Neural crest cell (in vitro differentiated cells): ENCODE measurements at regions not wholly inside any gene's neighbourhood (a gene's known extent, or its start where the extent isn't known, plus 50 kb on each side); places are given as distances from the start of the nearest gene placed in this dataset.

Experiments used
- DNase-seq: peaks from one replicate; pipeline ENCODE4 v3.0.0; 2021; ENCODE audit warnings: low read depth, mixed read lengths, low spot score
- H3K27ac Mint-ChIP-seq: one replicate; pipeline ENCODE4 v1.8.0; 2021; ENCODE audit warnings: mild to moderate bottlenecking, mixed read lengths; ENCODE audit not compliant: unreplicated experiment
- H3K27me3 Mint-ChIP-seq: 2 replicates; pipeline ENCODE4 v1.8.0; 2021; ENCODE audit warnings: low read depth, mild to moderate bottlenecking, mixed read lengths
- H3K36me3 Mint-ChIP-seq: 2 replicates; pipeline ENCODE4 v1.8.0; 2021; ENCODE audit warnings: low read depth, mild to moderate bottlenecking, mixed read lengths
- H3K4me1 Mint-ChIP-seq: 2 replicates; pipeline ENCODE4 v1.8.0; 2021; ENCODE audit warnings: mixed read lengths
- H3K4me3 Mint-ChIP-seq: one replicate; pipeline ENCODE4 v1.8.0; 2021; ENCODE audit warnings: mild to moderate bottlenecking, mixed read lengths
- H3K9me3 Mint-ChIP-seq: 2 replicates; pipeline ENCODE4 v1.8.0; 2021; ENCODE audit warnings: mixed read lengths
- CTCF ChIP-seq: fragments of 200-600 bp; sonication (generic); conservative IDR thresholded peaks from 2 replicates; pipeline ENCODE4 v1.5.0; 2021; ENCODE audit warnings: antibody characterized with exemption, mild to moderate bottlenecking

DNA sequence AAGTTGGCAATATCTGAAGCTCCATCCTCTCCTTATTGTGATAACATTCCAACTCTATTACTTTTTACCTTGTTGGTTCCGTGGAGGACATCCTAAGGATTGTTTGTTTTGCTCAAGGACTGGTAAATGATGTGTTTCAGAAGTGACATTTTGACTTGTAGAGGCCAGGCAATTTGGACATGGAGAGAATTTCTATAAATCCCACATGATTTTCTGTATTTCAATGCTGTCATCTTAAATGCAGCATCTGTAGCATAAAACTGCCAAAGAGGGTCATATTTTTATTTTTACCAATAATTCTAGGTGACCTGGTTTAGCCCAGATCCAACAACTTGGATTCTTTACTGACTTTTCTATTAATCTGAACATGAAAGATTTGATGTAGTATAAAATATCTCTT lies 328.4 kb downstream of the BMP4 start:
- Mint-ChIP-seq H3K36me3 (no peaks in the 10 kb centered on the region), H3K27ac (no peak overlapping the region), H3K27me3 (no peaks in the 10 kb centered on the region), H3K4me3 (no peak overlapping the region), H3K4me1 (no peaks in the 10 kb centered on the region), H3K9me3 (no peaks in the 10 kb centered on the region)
- TF ChIP-seq CTCF, result no peak
- no peak for DNase-seq

GRCh38 chr14:53626761-53627160 lies 329.9 kb downstream of the BMP4 start:
- TF ChIP-seq CTCF, result no peak
- Mint-ChIP-seq H3K27ac (no peak overlapping the region), H3K4me3 (no peak overlapping the region), H3K27me3 (no peaks in the 10 kb centered on the region), H3K9me3 (no peaks in the 10 kb centered on the region), H3K36me3 (no peaks in the 10 kb centered on the region), H3K4me1 (no peaks in the 10 kb centered on the region)
- no peak for DNase-seq

DNA sequence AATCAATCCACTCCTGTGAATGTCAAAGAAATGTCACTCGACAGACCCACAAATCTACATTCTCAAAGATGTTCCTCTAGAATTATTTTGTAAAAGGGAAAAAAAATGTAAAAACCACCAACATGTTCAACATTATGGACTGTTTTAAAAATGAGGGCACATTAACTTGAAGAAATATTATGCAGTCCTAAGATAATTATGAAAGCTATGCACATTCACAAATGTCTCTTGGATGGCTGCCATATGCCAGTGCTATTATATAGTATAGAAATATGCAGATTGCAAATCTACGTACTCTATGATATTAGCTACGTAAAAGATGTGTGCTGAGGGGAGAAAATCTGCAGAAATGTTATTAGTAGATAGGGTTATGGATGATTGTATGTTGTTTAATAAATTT lies 334.2 kb downstream of the BMP4 start:
- DNase-seq, result no peak
- Mint-ChIP-seq H3K9me3 (no peaks in the 10 kb centered on the region), H3K27me3 (no peaks in the 10 kb centered on the region), H3K4me1 (no peaks in the 10 kb centered on the region), H3K27ac (no peak overlapping the region), H3K4me3 (no peak overlapping the region), H3K36me3 (no peaks in the 10 kb centered on the region)
- TF ChIP-seq CTCF, result no peak

- no peaks in the 10 kb centered on the region for H3K27me3 Mint-ChIP-seq
- no peak for DNase-seq
- no peaks in the 10 kb centered on the region for H3K36me3 Mint-ChIP-seq
- H3K9me3 Mint-ChIP-seq, result no peaks in the 10 kb centered on the region
- no peak overlapping the region for H3K27ac Mint-ChIP-seq
- H3K4me1 Mint-ChIP-seq, result no peaks in the 10 kb centered on the region
- no peak overlapping the region for H3K4me3 Mint-ChIP-seq
- TF ChIP-seq CTCF, result no peak
Measured at GRCh38 chr14:53621921-53622320, 334.7 kb downstream of the BMP4 start.

DNA sequence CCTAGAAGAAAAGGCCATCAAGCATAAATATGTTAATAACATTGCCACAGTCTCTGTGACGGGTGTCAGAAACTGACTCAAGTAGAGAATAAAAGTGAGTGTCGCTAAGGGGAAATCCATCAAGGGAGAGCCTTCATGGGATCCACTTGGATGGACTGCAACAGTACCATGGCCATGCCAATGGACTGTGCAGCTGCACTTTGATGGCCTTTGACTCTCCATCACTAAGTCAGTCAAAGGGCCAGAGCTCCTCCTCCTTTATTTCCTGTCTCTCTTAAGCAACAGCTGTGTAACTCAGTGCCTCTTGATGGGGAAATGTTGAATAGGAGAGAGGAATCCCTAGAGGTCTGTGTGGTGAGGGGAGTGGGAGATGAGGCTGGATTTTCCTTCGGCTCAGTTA lies 335.2 kb downstream of the BMP4 start:
- Mint-ChIP-seq H3K9me3 (no peaks in the 10 kb centered on the region), H3K27me3 (no peaks in the 10 kb centered on the region), H3K27ac (no peak overlapping the region), H3K36me3 (no peaks in the 10 kb centered on the region), H3K4me3 (no peak overlapping the region), H3K4me1 (no peaks in the 10 kb centered on the region)
- DNase-seq, result no peak
- TF ChIP-seq CTCF, result no peak

DNA sequence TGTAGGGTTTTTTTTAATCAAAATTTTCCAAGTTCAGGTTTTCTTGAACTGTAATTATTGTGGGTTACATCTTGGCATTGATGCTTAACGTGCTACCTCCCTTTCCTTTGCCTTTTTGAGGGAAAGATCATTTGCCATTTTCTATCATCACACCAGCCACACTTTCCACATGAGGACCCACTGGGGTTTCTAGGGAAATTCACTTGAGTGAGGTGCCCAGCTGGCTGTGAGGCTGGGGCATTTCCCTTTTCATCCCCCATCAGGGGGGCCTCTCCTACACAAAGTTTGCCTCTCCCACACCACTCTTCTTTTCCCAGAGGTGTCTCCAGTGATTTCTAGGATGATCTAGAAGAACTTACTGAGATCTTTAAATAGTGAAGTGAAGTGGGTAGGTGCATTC lies 335.7 kb downstream of the BMP4 start:
- H3K9me3 Mint-ChIP-seq, result peaks cover 2% of the 10 kb centered on the region
- TF ChIP-seq CTCF, result no peak

More for the DNA sequence above, 335.7 kb downstream of the BMP4 start:
- Mint-ChIP-seq H3K27me3 (no peaks in the 10 kb centered on the region), H3K4me3 (no peak overlapping the region), H3K36me3 (no peaks in the 10 kb centered on the region), H3K27ac (no peak overlapping the region), H3K4me1 (no peaks in the 10 kb centered on the region)
- DNase-seq, result no peak
